HG03280 (cell line): ENCODE measurements at regions not wholly inside any gene's neighbourhood (a gene's known extent, or its start where the extent isn't known, plus 50 kb on each side); places are given as distances from the start of the nearest gene placed in this dataset.

Experiments used
- ATAC-seq: cut with Tn5 transposase; IDR thresholded peaks from one replicate; pipeline ENCODE4 v1.9.1; 2021; ENCODE audit warnings: mild to moderate bottlenecking, moderate library complexity; ENCODE audit not compliant: unreplicated experiment

DNA sequence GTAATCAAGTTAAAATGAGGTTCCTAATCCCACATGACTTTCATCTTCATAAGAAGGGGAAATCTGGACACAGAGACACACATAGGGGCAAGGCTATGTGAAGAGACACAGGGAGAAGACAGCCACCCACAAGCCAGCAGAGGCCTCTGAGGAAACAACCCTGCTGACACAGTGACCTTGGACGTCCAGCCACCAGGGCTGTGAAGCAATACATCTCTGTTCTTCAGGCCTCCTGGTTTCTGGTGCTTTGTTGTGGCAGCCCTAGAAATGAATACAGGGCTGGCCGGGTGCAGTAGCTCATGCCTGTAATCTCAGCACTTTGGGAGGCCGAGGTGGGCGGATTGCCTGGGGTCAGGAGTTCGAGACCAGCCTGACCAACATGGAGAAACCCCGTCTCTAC is 183.9 kb downstream of the CXCL12 start:
- ATAC-seq = no peak

DNA sequence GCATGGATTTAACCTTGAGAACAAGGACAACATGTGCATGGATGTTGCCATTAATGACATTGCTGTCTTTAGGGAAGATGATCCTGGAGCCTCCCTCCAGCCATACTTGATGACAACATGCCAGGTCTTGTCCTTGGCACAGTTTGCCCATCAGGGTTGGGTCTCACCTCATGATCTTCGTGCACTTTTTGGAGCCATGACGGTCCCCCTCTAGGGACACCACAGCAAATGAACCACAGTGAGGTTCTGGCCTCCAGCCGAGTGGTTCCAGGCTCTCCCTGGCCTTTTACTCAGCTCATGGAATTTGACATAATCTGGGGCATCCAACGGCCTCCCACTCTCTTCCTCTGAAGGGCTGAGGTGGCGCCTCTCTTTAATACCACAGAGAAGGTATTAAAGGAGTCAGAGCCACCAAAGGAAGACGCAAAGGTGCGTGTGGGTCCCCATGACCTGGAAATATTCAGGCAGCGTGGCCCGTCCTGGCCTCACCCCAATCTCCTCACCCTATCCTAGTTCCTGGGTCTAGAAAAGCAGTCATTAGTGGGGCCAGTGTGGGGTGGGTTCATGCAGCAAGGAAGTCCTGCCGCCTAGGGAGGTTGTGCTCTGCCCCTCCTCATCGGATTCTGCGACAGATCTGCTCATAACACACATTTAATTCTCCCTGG is 184.8 kb downstream of the CXCL12 start:
- no peak for ATAC-seq

DNA sequence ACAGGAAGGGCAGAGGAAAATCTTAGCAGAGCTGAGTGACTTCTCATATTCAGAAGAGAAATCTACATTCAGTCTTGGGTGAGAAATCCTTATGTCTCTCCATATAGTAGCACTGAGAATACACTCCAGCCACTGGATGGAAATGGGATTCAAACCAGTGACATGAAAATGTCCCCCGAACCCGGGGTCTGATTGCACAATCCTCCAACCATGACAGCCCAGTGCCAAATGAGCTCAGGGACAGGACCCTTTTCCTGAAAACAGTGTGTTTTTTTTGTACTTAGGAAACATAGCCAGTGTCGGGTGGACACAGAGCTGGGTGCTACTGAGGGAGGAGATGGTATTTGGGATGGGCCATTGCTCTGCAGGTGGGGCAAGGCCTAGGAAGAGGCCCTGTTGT is 185.6 kb downstream of the CXCL12 start:
- ATAC-seq = no peak

DNA sequence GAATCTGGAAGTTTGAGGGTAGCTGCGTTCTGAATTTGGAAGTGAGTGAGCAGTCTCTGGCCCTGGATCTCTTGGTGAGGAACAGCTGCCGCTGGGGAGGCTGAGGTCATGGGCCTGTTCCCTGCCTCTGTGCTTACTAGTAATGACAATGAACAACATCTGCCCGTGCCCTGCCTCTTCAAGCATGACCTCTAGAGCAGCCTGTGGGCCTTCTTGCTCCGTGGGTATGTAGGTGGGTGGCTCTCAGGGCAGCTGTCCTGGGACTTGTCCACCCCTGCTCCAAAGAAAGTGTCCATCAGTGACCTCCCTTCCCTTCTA is 186.2 kb downstream of the CXCL12 start:
- ATAC-seq = no peak

DNA sequence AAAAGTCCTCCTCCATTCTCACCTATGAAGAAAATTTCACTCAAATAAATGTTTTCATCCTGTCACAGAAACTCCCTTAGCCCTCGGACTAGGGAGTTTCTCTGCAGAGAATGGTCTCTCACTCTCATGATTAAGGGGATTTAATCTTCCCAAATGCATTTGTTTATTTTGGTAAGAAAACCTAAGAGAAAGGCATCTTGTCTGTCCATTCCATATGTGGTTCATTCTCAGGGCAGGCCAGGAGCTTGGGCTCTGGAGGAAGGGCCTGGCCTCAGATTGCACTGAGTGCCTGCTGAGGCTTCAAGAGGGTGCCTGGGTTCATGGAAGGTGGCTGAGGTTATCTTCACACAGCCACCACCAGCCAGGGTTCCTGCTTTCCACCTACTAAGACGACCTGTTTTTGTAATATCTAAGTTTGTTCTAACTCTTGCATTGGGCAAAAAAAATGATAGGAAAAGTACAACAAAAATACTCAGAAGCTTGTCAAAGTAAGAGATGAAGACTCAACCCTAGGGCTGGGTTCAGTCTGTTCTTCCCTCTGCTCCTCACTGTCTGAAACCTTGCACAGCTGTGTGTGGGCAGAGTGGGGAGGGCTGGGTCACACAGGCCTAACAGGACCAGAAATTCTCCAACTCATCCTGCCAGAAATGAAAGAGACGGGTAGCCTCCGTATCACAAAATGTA is 186.7 kb downstream of the CXCL12 start:
- no peak for ATAC-seq

DNA sequence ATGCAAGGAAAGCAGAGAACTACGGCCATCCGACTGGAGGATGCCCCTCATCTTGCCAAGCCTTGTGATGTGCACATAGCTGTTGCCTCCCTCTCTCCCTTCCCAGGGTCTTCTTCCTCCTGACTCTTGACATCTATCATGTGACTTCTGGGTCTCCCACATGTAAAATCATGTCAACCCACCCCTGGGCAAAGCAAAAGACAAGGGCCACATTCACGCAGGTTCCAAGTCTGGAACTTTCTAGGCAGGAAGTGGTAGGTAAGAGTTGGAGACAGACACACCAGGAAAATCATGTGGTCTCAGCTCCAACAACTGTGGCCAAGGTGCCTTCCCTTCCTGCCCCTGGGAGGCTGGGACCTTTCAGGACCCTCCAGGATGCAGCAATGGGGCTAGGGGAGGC is 187.3 kb downstream of the CXCL12 start:
- no peak for ATAC-seq

DNA sequence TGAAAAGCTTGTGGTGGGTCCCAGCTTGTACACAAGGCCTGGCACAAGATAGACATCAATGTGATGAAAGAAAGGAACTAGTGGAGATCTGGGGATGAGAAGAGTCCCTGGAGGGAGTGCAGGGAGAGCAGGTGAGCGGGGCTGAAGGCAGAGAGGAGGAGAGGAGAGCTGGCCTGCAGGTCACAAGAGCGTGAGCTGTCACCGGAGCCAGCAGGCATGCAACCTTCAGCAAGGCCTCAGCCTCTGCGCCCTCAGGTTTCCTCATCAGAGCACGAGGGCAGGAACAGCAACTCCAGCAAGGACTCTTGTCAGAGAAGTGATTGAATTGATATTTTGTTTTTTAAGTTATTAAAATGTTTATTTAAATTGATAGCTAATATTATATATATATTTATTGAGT is 188.6 kb downstream of the CXCL12 start:
- ATAC-seq = no peak

DNA sequence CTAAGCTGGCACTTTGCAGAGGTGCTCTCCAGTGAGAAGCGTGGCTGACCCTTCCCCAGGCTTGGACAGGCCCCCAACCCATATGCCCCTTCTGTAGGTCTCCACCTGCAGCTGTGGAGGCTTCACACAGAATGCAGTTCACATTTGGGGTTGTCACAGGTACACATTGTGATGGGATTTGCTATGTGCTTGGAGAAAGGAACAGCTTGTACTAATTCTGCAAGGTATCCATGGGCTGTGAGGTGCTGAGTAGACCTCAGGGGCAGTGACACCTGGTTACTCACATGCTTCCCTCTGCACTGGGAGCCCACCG is 188.9 kb downstream of the CXCL12 start:
- no peak for ATAC-seq

DNA sequence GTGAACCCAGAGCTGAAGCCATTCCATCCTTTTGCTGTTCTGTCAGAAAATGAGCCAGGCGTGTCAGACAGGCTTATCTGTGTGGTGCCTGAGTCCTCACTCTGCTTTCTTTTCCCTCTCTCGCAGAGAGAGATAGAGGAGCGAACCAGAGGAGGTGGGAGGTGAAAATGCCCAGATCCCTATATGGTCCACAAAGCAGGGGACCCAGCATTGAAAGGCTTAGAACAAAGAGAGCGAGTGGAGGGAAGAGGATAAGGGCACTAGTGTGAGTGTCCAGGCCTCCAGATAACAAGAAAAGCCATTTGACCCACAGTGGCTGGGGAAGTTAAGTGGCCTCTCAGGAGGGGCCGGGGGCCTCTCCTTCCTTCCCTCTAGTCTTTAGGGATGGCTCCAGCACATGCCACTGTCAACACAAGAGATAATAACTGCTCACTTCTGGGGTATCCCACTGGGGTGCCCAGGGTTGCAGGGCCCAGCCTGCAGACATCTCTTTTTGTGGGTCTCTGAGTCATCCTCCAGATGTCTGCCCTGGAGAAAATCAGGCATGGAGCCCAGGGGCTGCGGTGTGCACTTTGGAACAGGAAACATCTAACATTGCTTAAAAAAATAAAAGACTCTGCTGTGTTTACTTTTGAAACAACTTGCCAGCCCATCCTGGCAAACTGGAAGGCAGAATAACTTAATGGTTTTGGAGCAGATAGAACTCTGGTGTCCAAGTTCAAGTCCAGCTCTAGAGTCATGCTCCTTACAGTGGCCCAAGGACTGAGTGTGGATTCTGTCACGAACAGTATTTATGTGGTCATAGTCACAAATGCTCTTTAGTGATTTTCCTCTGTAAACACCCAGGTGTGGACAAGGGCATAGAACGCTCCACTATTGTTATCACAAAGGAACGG is 189.5 kb downstream of the CXCL12 start:
- ATAC-seq = no peak

DNA sequence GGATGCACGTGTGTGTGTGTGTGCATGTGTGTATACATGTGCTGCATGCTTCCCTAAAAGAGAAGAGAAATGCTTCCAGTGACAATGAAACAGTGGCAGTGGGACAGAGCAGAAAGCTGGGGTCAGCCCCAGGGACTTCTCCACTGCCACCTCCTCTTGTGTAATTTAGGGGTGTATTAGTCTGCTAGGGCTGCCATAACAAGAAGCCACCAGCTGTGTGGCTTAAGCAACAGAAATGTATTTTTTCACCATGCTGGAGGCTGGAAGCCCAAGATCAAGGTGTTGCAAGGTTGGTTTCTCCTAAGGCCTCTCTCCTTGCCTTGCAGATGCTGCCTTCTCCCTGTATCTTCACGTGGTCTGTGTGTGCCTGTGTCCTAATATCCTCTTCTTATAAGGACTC is 190.5 kb downstream of the CXCL12 start:
- no peak for ATAC-seq

DNA sequence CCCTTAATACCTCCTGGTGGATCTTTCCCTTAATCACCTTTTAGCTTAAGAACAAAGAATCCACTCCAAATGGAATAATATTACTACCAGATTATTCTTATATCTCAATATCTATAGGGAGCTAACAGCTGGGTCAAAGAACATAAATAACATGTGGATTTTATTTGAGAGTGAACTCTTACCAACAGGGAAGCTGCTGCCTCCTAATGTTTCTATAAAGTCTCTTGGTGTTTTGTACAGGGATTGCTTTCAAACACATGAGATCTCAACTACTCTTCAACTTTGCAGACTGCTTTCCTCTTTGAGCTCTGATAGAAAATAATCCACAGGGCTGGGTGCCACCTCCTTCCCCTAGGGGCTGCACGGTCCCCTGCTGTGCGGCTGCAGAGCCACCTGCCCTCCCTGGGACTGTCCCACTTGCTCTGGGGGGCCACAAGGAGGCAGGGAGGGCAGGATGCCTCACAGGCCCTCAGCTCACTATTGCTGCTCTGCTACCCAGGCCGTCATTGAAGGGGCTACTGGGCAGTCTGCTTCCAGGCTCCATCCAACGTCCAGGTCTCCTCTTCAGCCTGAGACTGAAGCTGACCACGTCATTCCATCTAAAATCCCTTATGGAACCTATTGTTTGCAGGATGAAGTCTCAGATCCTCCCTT is 191.2 kb downstream of the CXCL12 start:
- ATAC-seq = no peak

DNA sequence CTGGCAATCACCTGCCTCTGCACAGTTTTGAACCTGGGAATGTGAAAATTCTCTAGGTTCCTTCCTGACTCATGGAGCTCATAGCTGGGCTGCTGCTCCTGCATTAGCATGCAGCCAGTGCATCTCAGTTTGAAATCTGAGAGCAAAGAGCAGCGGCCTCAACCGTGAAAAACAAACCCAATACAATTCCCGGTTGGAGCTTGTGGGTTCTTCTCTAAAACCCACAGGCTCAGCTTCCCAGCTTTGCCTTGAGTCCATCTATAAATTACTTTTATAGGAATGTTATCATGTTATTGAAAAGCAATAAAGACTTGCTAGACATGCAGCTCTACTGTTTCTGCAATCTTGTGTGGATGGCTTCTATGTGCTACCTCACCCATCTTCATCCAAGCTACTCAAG is 191.7 kb downstream of the CXCL12 start:
- ATAC-seq = no peak

DNA sequence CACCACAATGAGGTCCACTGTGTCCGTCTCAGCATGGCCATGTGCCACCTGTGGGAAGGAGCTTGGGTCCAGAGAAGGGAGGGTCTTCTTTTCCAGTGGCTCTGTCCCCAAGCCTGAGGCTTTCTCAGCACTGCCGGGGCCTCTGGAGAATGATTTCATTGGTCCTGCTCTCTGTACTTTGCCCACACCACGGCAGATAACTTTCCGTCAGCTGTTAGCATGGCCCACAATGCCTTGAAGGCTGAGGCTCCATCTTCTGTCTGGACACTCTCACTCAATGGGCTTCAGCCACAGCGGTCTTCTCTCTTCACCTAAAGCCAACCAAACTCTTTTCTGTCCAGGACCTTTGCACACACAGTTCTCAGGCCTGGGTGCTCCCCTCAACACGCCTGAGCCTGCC is 192.5 kb downstream of the CXCL12 start:
- ATAC-seq = no peak

DNA sequence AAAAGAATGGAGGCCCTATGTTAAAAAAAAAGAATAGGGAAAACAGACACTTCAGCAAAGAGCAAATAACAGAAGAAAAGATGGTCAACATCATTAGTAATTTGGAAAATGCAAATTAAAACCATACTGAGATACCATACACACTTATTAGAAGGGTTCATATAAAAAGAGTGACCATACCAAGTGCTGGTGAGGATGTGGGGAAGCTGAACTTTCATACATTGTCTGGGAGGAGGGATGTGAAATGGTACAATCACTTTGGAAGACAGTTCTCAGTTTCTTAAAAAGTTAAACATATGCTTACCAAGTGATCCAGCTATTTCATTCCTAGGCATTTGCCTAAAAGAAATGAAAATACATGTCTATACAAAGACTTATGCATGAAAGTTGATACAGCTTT is 194.4 kb downstream of the CXCL12 start:
- no peak for ATAC-seq

DNA sequence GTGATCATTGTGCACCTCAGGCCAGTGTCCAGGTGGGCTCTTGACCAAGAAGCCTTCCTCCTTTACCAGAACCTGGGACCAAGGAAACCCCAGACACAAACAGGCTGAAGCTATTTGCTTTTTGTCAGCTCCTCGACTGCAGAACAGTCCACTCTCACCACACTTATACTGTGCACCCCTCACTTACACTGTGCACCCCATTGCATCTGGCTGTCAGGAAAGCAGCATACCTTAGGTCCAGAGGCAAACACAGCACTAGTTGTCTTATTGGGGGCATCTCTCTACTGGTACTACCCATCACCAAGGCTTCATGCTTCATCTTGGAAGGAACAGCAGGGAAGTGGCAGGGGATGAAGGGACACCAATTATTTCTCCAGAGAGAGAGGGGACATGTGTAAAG is 198.1 kb downstream of the CXCL12 start:
- ATAC-seq = no peak

DNA sequence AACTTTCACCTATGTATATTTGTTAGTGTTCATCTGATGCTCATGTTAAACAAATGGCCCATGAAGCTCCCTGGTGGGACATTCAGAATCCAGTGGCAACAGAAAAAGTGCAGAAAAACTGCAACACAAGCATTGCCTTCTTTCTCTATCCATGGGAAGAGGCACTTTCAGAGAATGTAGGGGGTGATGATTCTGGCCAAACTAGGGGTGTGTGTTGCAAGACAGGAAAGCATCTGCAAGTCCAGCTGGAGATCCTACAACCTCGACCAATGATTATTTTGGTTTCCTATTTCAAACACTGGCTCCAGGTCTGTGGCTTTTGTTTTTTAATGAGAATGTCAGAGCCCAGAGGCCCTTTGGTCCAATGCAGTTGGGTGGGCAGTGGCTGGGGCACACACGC is 198.7 kb downstream of the CXCL12 start:
- ATAC-seq = no peak

DNA sequence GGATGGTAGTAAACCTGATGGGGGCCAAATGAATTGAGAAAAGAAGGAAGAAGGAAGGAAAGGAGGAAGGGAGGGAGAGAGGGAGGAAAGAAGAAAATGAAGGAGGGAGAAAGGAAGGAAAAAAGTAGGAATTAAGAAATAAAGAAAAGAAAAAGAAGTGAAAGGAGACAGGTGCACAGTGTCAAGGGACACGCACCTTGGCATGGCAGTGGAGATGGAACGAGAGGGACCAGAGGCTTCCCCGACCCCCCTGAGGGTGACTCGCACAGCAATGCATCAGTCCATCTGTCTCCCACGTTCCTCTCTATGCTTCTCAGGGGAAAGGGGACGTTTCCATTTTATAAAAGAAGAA is 199.6 kb downstream of the CXCL12 start:
- ATAC-seq = no peak

DNA sequence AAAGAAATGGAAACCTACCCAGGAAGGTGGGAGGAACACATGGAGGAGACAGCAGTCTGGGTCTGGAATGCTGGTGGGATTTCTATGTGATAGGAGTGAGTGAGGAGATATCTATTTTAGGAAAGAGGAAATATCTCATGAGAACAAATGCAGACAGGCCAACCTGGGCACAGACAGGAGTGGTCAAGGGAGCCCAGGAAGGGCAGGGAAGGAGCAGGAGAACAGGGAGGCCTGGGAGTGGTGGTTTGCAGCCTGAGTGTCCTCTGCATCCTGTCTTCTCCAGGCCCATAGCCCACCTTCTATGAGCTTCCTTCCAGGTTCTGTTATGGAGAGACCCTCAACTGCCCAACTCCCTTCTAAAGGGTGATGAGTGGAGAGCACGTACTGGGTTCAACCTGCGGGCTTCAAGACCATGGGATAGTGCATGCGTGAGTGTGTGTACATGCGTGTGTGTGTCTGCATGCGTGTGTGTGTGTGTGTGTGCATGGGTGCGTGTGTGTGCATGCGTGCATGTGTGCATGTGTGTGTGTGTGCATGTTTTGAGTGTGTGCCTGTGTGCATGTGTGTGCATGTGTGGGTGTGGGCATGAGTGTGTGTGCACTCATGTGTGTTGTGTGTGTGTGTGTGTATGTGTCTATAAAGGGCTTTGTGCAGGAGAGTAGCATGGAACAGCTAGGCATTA is 200.1 kb downstream of the CXCL12 start:
- ATAC-seq = no peak

DNA sequence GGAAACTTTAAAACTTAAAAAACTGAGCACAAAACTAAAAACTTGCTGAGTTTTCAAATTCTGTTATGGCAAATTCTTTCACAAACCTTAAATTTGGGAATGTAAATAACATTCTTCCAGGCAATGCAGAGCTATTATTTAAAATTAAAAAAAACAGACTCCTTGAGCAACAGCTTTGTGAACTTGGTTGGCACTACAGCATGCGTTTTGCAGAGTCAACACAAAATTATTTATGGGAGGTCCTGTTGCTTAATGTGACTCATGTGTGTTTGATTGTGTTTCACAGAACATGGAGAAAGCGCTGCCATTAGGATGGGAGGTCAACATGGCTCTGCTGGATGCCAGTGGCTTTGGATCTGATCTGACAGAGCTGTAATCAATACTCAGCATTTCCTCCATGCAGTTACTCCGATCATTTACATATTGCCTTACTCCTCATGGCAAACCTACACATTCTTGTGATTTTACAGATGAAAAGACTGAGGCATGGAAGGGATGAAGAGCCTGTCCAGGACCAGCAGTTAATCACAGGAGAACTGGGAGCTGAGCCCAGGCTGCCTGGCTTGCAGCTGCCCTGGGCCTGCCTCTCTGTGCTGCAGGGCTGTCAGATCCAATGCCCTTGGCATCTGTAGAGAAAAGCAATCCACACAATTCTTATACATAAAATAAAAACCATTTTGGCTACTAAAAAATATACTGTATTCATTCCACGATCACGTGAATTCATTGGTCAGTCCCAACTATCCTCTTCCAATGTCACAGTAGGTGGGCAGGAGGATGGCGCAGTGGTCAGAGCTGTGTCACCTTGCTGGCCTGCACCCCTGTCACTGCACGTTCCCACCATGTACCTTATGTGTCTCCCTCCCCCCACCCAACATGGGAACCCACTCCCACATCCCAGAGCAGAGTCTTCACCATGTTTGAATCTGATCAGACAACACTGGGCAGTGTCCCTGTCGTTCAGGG is 200.9 kb downstream of the CXCL12 start:
- ATAC-seq = no peak

DNA sequence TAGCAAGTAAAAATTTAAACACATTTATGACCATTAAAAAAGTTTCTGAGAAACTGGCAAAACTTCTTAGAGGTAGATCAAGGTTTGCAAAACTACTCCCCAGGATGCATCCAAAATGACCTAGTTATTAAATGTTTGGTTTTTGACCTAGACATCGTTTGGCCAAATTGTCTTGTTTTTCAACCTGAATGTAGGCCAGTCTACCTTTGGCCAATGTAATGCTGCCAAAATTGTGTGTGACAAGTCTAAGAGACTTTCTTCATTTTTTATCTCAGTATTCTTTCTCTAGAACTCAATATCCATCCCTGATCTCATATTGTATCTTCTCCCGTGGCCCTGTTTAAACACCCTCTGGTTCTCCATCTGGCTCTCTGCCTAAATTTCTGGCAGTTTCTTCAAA is 202.0 kb downstream of the CXCL12 start:
- ATAC-seq = no peak
